HG03060 (cell line): ENCODE measurements at regions not wholly inside any gene's neighbourhood (a gene's known extent, or its start where the extent isn't known, plus 50 kb on each side); places are given as distances from the start of the nearest gene placed in this dataset.

Experiments used
- ATAC-seq: cut with Tn5 transposase; IDR thresholded peaks from one replicate; pipeline ENCODE4 v1.9.1; 2021; ENCODE audit warnings: low read depth, moderate number of reproducible peaks; ENCODE audit not compliant: unreplicated experiment

DNA sequence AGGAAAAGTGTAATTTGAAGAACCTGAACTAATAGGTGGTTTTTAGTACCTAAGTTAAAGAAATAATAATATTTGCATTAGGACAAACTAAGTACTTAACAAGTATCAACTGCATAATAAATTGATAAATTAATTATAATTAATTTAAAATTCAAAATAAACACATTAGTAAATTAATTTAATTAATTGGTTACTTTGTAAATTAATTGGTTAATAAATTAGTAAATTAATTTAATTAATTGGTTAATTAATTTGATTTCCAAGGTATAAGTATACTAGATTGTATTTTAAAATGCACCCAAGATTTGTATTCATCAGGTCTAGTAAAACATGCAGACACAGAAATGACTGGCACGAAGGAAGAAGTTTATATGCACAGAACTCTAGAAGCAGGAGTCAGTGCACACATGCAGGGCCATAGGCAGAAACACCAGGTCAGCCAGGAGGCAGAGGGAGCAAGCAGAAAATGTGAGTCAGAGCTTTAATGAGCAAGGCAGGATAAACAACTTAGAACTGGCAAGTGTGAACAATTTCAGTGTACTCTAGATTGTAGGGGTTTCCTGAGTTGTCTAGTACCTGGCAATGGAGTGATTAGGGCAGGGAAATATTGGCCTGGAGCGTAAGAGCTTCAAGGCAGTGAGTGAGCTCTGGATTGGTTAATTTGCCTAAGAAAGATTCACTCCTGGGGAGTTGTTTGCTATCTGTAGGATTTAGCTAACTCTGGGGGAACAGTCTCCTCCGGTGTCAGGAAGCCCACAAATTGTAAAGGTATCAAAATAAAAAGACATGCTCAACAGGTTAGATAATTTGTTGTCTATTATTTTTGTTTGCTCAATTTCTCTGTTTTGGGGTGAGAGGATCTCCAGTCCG lies 665.7 kb downstream of the MRPL39 start:
- no peak for ATAC-seq

DNA sequence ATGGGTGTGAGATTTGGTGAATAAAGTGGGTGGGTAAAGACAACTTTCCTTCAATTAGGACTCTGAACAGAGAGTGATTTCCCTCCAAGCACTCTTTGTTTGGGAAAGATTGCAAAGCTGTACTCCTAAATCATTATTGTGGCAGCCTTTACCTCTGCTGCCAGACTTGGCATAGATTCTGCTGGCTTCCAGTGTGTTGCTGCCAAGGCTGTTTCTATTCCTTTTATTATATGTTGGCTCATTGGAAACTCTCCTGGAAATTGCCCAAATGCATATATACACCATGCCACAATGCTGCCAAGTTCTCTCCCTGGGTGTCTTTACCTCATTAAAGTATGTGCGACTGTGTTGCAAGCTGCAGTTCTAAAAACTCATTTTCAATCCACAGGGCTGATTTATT lies 668.0 kb downstream of the MRPL39 start:
- no peak for ATAC-seq

DNA sequence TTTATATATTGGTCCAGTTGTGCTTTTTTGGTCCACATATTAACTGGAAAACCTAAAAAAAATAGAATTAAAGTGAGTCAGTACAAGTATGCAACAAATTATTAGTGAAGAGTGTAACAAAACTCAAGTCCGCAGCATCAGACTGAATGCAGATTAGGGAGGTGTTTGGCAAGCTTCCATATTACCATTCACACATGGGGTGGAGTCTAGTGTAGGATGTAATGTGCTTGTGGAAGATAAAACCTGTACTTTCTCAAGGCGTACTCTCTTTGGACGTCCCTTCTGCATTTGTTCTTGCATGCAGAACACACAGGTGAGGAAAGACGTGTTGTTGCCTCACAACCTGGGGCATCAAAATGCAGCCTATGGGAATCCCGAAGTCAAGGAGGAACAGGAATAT lies 668.7 kb downstream of the MRPL39 start:
- no peak for ATAC-seq

DNA sequence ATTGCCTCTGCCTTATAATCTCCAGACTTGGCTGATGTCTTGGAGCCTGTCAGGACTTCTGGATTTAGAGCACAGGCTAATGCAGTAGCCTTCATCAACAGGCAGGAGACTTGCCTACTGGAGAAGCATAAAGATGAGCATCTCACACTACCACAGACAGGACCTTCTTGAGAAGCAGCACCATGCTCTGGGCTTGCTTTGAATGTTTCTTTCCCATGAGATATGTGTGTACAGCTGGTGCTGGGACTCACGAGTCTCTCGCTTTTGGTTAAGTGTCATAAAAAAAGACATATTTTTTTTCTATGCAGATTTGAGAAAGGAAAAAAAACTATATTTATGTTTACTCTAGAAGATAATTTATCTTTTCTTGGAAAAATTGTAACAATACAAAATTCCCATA lies 671.3 kb downstream of the MRPL39 start:
- no peak for ATAC-seq

DNA sequence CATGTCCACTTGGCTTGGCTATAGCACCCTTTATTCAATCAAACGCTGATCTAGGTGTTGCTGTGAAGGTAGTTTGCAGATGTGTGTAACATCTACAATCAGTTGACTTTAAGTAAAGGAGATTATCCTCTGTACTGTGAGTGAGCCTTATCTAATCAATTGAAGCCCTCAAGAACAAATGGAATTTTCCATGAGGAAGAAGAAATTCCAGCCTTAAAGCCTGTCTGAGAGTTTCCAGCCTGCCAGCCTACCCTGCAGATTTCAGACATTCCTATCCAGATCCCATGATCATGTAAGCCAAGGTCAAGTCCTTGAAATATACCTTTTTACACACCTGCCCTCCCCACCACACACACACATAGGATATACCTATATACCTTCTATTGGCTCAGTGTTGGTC lies 696.7 kb downstream of the MRPL39 start:
- no peak for ATAC-seq

DNA sequence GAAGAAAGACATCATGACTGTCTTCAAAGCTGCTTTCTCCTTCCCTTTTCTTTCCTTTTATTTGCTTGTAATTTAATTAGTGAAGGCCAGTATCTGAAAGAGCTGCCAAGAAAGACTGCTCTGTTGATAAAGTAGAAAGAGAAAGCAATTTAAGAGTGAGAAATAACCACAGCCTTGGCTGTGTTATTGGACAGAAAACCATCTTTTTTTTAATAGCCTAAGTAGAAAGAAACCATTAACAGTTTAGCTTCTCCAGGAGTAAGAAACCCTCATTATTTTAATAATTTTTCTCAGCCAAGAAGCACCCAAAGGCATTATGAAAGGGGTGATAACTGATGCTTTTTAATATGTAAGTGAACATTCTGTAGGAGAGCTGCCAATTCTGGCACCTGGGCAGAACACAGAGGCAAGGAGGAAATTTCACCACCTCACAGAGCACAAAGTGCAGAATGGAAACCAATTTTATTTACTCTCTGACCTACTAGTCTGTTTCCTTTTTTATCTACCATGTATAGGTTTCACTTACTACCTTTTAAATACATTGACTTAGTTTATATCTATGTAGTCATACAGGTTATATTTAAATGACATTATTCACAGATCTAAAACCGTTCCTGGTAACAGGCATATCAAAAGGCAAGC lies 703.2 kb downstream of the MRPL39 start:
- ATAC-seq, result no peak

DNA sequence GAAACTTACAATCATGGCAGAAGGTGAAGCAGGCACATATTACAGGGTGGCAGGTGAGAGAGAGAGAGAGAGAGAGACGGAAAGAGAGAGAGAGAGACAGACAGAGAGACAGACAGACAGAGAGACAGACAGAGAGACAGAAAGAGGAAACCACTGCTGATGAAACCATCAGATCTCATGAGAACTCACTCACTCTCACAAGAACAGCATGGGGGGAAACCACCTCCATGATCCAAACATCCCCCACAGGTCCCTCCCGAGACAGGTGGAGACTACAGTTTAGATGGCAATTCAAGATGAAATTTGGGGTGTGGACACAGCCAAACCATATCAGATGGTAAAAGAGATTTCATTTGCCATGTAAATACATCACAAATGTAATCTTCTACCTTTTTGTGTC lies 708.1 kb downstream of the MRPL39 start:
- no peak for ATAC-seq

DNA sequence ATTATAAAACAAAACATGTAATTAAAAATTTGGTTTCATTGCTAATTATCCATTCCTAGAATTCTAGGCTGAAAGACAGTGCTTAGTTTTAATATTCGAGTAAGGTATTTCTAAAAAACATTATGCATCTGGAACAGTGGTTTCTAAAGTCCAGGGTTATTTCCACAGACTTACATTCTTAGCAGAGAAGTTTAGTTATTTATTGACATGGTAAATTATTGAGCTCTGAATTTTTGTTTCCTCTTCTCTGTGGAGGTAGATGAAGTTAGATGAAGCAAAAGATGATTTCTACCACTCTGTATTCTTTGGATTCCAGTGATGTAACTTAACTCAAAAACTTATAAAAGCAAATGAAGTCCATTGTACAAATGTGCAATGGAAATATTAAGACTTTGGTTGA lies 709.4 kb downstream of the MRPL39 start:
- ATAC-seq, result no peak

DNA sequence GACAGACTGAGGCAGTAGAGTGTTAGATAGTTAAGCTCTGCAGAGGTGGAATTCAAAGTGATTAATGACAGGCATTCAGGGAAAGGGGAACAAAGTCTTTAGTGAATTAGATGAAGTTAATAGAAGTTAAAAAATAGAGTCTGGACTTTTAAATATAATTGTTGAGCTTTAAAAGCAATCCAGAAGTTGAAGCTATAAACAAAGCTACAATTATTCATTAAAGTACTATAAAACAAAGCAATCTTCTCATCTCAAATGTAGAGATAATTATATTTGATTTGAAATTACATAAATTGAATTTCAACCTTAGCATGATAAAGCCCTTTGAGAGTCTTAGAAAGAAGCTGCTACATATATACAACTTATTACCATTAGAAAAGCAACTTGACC lies 710.6 kb downstream of the MRPL39 start:
- no peak for ATAC-seq

DNA sequence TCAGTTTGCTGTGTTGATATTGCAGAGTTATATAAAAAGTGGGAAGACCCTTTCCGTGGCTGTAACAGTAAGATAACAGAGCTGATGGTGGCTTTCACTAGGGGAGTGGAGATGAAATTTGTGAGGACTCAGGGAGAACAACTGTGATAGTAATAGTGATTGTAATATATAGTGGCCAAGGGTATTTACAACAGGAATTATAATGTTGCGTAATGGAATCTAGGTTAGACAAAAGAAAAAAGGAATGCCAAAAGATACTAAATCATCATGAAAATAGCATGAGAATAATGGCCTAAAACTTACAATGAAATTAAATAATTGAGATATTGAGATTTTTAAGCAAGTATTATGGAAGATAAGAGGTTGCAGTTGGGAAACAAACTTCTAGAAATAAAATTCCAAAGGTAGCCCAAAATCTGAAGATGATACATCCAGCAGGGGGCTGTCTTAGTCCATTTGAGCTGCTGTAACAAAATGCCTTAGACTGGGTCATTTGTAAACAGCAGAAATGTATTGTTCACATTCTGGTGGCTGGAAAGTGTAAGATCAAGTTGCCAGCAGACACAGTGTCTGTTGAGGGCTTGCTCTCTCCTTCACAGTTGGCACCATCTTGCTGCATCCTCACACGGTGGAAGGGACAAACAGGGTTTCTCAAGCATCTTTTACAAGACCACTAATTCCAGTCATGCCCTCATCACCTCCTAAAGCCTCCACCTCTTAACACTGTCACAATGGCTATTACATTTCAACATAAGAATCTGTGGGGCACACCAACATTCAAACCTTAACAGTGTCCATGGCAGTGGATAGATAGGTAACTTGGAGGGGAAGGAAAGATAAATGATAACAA lies 711.2 kb downstream of the MRPL39 start:
- ATAC-seq, result peak; percentile 56

DNA sequence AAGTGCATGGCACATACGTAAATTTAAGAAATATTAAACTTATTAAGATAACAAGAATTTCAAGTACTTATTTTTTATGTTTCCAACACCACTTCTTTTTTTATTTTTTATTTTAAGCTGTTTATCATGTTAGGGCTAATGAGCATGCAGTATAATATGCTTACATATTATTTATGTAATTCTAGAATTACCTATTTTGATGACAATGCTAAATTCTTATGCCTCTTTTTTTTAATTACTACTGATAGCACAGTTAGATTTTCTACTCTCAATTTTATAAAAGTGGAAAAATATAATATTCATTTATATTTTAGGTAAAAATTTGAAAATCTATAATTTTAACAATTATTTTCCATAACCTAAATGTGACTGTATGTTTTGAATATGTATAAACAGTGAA lies 713.0 kb downstream of the MRPL39 start:
- no peak for ATAC-seq

DNA sequence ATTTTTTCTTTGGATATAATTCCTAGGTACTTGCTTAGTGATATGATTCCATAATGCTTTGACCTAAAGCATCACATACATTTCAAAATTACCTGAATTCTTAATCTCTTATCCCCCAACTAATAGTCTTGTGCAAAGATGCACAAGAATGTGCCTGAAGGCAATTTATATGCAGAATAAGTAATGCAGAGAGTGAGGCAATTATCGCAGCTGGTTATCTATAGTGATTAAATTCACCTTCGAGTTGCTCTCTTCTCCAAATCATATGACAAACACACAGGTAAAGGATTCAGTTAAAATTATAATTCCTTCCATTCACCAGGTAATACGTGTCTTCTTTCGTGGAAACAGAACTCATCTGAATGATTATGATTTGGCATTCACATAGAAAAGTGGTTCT lies 717.3 kb downstream of the MRPL39 start:
- ATAC-seq, result no peak

DNA sequence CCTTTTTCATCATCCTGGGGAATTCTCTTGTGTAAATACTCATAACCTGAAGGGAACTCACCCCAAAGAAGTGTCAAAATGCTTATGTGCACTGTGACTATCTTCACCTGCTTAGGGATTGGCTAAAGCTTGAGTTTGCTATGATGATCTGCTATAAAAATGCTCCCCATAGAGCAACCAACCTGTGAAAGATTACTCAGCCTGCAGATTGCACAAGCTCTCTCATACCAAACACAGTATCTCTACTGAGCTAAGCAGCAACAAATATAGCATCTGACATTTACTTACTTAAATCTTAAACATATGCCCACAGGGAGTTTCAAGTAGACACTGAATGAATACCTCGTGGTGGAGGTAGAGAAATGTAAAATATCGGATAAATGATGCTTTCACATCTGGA lies 725.8 kb downstream of the MRPL39 start:
- ATAC-seq, result no peak

DNA sequence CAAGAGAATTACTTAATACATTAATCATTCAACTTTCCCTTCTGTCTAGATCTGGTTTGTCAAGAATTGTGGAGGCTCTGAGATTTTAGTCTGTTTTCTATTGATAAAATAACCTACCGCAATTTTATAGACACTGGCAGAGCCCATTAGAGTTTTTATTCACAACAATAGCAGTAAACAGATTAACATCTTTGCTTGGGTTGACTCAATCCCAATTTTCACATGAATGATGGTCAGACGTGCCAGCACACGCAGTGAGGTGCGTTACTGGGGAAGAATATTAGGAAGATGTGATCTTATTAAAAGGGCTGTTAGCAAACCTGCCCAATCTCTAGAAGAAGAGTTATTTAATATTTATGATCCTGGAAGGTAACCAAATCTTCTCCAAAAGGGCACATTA lies 736.6 kb downstream of the MRPL39 start:
- ATAC-seq, result no peak

DNA sequence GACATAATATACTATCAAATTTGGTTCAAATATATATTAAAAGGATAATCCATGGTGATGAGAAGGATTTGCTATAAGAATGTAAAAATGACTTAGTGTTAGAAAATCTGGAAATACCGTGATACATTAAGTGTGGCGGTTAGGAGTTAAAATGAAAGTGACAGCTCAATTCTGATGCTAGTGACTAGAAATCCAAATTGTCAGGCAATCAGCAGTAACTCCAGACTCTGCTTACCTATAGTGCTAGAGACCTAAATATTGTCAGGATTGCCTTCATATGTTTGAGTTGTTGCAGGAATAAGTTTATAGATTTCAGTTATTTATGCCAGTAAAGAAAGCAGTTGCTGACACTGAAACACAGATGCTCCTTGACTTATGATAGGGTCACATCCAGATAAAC lies 737.4 kb downstream of the MRPL39 start:
- no peak for ATAC-seq

DNA sequence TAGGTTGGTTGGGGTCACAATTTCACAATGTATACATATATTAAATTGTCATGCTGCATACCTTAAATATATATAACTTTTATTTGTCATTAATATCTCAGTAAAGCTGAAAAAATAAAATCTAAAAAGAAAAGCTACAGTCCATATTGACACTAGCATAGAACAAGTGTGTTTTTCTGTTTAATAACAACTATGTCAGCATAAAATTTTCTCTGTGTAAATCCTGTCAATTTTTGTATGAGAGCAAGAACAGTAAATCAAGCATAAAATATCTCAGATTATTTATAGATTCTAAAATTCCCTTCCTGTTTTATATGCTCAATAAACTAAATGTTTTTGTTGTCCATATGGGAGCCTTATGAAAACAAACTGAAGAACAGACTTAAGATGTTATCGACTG lies 739.2 kb downstream of the MRPL39 start:
- ATAC-seq, result no peak

DNA sequence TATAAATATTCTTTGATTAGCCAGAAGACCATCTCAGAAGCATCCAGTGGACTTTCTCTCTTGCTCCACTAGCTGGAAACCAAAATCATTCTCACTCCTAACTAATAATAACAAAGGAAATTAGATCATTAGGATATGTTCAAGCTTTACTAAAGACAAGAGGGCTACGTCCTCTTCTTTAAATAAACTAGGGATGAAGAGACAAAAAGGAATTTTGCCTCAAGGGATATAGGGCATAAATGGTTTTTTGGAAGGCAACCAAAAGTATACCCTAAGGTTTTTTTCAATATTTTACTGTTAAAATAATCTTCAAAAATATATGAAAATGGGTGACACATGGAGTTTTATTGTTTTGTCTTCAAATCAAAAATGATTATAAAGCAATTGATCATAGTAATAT lies 745.8 kb downstream of the MRPL39 start:
- ATAC-seq, result no peak

DNA sequence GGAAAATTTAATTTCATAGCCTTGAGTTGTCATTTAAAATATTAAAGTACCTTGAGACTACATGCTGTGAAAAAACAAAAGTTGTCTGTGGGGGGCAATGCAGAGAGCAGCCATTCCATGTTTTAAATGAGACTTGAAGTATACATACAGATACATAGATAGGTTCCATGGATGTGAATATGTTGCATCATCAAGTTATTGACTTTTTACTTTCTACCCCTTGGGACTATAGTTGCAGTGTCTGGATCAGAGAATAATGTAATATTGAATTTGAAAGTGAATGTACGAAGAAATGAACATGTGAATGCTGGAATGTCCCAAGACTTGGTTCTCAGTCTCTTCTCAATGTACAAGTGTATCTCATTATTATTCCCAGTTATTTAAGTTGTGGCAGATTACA lies 751.0 kb downstream of the MRPL39 start:
- ATAC-seq, result no peak

DNA sequence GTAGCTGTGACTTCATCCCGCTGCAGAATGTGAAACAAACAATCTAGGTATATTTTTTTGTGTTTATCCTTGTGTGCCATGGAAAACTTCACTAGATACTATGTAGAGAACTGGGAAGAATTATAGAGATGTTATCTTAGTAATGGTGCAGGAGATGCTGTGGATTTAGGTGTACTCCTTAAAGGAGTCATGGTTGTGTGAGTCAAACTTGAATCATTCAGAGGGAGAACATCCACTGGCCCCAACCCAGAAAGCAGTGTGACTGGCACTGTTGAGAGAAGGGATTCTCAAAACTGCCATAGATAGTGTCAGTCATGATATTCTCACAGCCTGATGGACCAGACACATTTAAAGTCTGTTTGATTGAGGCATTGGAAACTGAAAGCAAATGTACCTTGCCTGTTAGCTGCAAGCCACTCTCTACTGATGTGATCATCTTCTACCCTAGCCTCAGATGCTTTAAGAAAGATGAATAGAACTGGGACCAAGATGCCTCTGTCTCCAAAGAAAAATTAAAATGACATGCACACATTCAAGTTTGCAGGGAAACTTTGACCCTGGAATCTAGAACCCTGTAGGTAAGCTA lies 754.6 kb downstream of the MRPL39 start:
- ATAC-seq, result no peak

DNA sequence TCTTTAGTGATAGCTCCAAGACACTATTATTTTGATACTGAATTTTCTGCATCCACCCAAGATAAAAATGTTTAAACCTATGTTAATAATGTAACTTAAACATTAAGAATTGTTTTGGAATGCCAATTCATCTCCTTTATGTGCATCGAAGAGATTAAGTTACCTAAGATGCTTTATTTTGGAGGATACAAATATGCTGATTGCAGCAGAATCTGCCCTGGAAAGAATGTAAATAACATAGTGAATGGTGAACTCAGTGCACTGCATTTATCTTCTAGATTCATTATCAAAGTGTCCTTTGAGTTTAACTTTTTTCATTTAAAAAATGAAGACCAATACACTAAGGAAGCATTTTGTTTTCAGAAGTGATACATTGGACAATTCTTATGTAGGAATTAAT lies 757.2 kb downstream of the MRPL39 start:
- no peak for ATAC-seq

DNA sequence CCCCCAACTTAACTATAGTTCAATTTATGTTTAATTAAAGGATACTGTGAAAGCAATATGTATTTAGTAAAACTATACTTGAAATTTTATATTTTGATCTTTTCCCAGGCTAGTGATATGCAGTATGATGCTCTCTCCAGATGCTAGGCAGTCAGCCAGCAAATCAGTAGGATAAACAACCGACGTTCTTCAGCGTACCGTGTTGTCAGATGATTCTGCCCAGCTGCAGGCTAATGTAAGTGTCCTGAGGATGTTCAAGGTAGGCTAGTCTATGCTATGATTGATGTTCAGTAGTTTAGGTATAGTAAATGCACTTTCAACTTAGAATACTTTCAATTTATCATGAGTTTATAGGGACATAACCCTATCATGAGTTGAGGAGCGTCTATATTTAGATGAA lies 762.6 kb downstream of the MRPL39 start:
- no peak for ATAC-seq
